Activated naive CD4-positive, alpha-beta T cell treated with anti-CD3 and anti-CD28 coated beads, Interleukin-2, amount 50 U/mL, for 72 hours (primary cell): ENCODE measurements at regions not wholly inside any gene's neighbourhood (a gene's known extent, or its start where the extent isn't known, plus 50 kb on each side); places are given as distances from the start of the nearest gene placed in this dataset.

ENCODE experiments used
- ATAC-seq, 2 donors: fragments of 150-1000 bp; cut with Tn5 transposase; 2 replicates each; pipeline ENCODE4 v1.10.0; 2021; ENCODE audit warnings: mild to moderate bottlenecking in 2 of 2, moderate library complexity in 2 of 2
- DNase-seq, 2 donors: peaks; one replicate each; pipeline ENCODE4 v3.0.0; 2021 to 2022; ENCODE audit warnings: low spot score in 2 of 2
- H3K27ac Mint-ChIP-seq, 2 donors: one replicate each; pipeline ENCODE4 v1.8.0; 2022; ENCODE audit warnings: mild to moderate bottlenecking in 2 of 2, mixed read lengths in 2 of 2
- H3K36me3 Mint-ChIP-seq, 2 donors: one replicate each; pipeline ENCODE4 v1.8.0; 2022; ENCODE audit warnings: mixed read lengths in 2 of 2
- H3K9me3 Mint-ChIP-seq, 2 donors: one replicate each; pipeline ENCODE4 v1.8.0; 2022; ENCODE audit warnings: mixed read lengths in 2 of 2

DNA sequence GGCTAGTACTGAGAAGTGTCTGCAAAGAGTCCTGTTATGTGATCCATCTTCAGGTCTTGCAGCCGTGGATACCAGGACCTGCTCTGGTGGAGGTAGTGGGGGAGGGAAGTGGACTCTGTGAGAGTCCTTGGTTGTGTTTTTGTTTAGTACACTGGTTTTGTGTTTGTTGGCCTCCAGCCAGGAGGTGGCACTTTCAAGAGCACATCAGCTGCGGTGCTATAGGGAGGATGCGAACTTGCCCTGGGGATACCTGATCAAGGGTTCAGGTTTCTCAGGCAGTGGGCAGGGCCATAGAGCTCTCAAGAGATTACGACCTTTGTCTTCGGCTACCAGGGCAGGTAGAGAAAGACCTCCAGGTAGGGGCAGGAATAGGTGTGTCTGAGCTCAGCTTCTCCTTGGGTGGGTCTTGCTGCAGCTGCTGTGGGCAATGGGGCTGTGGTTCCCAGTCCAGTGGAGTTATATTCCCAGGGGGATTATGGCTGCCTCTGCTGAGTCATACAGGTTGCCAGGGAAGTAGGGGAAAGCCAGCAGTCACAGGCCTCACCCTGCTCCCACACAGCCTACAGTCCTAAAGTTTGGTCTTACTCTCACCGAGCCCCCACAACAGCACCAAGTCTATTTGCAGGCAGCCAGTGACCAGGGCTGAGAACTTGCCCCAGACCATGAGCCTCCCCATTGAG lies 132.8 kb upstream of the NPHP3 start:
- Mint-ChIP-seq H3K36me3 (no peaks in the 10 kb centered on the region), H3K9me3 (no peaks in the 10 kb centered on the region), H3K27ac (no peak overlapping the region)
- ATAC-seq (no peak), DNase-seq (no peak)

DNA sequence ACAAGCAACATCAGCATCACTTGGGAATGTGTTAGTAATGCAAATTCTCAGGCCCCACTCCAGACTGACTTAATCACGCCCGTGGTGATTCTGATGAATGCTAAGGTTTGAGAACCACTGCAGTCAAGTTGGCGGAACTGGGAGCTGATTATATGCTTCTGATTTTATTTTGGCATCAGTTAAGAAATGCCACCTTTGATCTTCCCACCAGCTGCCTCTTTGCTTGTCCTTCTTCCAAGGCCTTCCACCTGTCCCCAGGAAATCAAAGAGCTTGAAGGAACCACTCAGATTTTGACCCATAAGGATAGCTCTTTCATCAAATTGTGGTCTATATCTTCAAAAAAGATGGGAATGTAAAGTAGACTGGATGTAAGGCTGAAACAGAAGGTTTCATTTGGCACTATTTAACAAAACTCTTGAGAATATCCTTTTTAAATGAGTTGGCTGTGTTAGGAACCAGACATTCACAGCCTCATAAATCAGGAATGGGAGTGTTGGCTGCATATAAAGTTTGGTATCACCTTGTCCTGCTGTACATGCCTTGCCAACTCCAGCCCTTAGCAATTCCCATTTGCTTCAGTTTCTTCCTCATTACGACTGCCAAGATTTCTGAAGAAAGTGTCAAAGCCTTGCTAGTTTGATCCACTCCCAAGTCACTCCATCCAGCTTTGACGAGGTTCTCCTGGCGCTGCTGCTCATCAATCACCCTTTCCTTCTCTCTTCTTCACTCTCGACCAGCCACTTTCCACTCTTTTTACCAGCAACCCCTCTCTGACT lies 125.8 kb upstream of the NPHP3 start:
- H3K27ac Mint-ChIP-seq: no peak overlapping the region

DNA sequence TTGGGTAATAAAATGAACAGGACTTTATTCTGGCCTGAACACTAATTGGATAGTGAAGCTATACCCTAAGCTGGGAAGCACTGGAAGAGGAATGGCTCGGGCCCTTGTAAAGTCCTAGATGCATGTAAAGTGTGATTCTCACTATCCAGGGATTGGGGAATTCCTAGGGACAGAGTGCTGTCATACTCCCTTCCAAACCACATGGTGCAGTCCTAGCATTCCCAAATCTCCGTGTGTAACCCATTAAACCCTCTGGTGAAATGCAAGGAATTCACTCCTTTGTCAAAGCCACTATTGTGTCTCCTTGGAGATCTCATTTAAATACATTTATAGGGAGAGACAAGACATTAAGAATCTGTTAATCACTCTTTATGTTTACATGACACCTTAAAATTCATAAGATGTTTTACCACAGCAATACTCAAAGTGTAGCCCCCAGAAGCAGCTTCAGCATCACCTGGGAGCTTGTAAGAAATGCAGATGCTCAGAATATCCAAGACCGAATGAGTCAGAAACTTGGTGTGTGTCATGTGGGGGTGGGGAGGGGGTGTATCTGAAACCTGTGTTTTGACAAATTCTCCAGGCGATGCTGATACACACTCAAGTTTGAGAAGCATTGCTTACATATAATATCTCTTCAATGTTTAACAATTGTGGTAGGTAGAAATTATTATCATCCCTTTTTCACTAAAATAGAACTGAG lies 121.8 kb upstream of the NPHP3 start:
- DNase-seq: no peak
- ATAC-seq: no peak
- Mint-ChIP-seq H3K9me3 (no peaks in the 10 kb centered on the region), H3K27ac (no peak overlapping the region), H3K36me3 (no peaks in the 10 kb centered on the region)

More for the DNA sequence above, 125.8 kb upstream of the NPHP3 start:
- ATAC-seq (no peak), DNase-seq (no peak)
- Mint-ChIP-seq H3K9me3 (no peaks in the 10 kb centered on the region), H3K36me3 (no peaks in the 10 kb centered on the region)

DNA sequence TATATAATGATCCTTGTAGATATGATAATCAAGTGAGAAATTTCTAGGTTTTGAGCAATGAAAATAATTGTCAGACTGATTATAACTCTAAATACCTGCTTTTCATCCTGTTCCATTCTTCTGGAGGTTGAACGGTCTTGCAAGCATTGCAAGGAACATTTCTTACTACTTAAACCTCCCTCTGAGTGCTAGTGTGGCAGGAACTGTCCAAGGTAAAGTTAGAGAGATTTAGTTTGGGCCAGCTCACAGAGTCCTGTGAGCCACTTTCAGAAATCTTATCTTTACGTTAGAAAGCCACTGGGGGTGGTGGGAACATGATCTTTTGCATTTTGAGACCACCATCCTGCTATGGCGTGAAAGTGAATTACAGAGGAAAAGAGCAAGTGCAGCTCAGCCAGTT lies 121.1 kb upstream of the NPHP3 start:
- Mint-ChIP-seq H3K9me3 (no peaks in the 10 kb centered on the region), H3K36me3 (no peaks in the 10 kb centered on the region), H3K27ac (no peak overlapping the region)
- DNase-seq (no peak), ATAC-seq (no peak)

DNA sequence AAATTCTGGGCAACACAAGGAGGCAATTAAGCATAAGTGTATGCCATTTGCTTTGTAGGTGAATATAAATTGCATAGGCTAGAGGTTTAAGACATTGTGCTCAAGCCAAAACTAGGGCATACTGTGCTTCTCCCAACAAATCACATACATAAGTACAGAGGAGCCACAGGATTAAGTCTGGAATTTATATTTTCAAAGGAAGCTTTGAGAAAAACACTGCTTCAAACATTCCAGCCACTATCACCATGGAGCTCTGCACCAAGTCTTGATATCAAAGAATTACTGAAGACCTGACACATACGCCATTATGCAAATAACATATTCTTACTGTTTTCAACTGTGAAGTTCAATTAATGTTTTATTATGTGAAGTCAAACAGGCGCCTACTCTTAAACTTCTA lies 119.4 kb upstream of the NPHP3 start:
- DNase-seq (no peak), ATAC-seq (no peak)
- no peaks in the 10 kb centered on the region for H3K9me3 Mint-ChIP-seq
- H3K36me3 Mint-ChIP-seq: no peaks in the 10 kb centered on the region
- no peak overlapping the region for H3K27ac Mint-ChIP-seq

DNA sequence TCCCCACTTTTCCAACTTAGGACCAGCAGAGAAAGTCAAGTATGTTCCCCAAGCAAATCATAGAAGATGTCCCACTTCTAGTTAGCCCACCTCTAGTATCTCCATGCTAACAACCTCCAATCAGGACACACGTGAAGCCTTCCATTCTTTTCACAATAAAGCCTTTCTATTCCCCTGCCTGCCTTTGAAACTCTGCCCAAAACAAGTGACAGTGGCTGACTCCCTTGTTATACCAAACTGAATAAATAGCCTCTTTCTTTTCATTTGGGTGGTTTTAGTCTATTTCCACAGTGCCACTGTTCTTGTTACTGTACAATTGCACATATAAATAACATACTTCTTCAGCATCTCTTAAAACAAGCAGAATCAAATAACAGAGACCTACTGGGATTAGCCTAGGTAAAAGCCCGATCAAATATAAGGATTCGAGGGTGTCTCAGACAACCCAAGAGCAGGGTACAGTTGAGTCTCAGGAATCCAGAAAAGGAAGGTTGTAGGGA lies 118.0 kb upstream of the NPHP3 start:
- no peak overlapping the region for H3K27ac Mint-ChIP-seq
- H3K36me3 Mint-ChIP-seq: no peaks in the 10 kb centered on the region
- no peaks in the 10 kb centered on the region for H3K9me3 Mint-ChIP-seq
- DNase-seq (no peak), ATAC-seq (no peak)

DNA sequence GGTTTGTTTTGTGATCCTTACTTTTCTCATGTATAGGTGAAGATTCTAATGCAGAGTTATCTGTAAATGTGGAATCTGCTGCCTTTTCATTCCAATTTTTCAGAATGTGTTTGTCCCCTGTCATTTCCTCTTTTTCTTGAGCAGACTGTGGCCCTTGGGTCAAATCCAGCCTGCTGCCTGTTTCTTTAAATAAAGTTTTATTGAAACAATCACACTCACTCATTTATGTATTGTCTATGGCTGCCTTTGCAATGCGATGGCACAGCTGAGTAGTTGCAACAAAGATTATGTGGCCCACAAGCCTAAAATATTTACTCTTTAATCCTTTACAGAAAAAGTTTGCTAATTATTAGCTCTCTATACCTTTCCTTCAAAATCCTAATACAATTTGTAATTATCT lies 116.3 kb upstream of the NPHP3 start:
- ATAC-seq (no peak), DNase-seq (no peak)
- Mint-ChIP-seq H3K27ac (no peak overlapping the region), H3K9me3 (no peaks in the 10 kb centered on the region), H3K36me3 (no peaks in the 10 kb centered on the region)

DNA sequence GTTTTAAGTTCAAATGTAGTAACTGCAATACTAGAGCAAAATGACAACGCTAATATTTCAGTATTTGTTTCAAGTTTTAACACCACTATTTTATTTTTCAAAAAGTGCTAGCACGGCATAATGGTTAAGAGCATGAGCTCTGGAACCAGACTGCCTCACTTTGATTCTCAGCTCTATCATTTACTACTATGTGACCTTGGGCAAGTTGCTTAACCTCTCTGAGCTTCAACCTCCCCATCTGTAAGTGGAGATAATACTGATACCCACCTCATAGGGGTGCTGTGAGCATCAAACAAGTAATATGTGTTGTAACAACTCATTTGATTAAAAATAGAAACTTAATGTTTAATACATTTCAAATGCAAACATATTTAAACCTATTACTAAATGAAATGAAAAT lies 115.4 kb upstream of the NPHP3 start:
- Mint-ChIP-seq H3K36me3 (no peaks in the 10 kb centered on the region), H3K27ac (no peak overlapping the region), H3K9me3 (no peaks in the 10 kb centered on the region)
- DNase-seq (no peak), ATAC-seq (no peak)

DNA sequence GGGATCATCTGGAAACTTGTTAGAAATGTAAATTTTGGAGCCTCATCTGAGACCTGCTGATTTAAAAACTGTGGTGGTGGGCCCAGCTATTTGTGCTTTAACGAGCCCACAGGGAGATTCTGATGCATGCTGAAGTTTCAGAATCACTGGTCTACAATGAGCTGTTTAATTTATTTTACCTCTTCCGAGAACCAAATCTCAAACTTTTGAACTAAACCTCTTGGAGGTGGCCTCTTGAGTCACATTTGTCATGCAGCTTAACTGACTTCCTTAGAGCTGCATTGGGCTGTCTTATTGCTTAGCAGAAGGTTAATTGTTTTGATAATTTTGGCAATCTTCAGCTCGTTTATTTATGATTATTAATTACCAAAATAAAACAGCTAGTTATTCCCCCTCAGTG lies 112.1 kb upstream of the NPHP3 start:
- no peak for ATAC-seq
- Mint-ChIP-seq H3K36me3 (no peaks in the 10 kb centered on the region), H3K27ac (no peak overlapping the region), H3K9me3 (no peaks in the 10 kb centered on the region)
- DNase-seq: no peak

DNA sequence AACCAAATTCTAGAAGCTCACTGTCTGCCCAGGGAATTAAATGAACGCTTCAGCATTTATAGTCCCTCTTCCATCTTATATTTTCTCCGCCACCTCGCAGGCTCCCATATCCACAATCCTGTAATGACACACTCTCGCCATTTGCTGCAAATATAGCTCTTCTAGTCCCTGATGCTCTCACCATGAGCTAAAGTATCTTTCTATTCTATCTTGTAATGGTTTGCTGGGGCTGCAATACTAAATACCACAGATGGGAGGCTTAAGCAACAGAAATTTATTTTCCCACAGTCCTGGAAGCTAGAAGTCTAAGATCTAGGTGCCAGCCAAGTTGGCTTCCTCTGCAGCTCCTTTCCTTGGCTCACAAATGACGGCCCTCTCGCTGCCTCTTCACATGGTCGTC lies 106.9 kb upstream of the NPHP3 start:
- H3K27ac Mint-ChIP-seq: no peak overlapping the region
- no peak for DNase-seq
- no peaks in the 10 kb centered on the region for H3K9me3 Mint-ChIP-seq
- no peaks in the 10 kb centered on the region for H3K36me3 Mint-ChIP-seq
- ATAC-seq: no peak

DNA sequence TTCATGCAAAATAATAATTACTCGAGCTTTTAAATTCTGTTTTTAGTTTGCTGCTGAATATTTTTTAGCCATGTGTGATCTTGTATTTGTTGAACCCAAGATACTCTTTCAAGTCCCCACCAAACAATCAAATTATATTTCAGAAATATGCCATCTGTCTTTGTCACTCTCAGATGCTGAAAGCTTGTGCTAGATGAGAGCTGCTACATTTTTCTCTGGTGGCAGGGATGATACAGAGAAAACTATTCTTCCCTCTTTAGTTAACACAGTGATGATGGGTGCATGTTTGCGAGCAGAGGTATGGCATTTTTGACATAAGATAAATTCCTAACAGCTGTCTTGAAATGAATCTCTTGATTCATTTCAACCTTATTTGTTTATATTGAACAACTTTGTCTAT lies 100.6 kb upstream of the NPHP3 start:
- Mint-ChIP-seq H3K9me3 (no peaks in the 10 kb centered on the region), H3K36me3 (no peaks in the 10 kb centered on the region), H3K27ac (no peak overlapping the region)
- DNase-seq: no peak
- ATAC-seq: no peak

DNA sequence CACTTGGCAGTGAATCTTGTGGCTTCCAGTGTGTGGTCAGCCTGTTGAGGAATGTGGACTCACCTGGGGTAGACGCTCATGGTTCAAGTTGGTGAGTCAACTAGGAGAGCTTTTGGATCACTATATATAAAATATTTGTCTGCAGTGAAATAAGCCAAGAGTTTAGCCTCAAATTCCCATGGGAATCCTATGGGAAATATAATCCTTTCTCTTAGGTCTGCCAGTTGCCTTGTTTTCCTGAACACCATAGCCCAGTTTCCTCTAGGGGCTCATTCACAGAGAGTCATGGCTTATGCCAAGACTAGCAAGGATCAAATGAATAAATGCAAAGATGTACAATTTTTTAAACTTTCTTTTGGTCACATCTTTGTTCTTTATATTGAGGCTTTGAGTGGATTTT lies 100.1 kb upstream of the NPHP3 start:
- no peaks in the 10 kb centered on the region for H3K36me3 Mint-ChIP-seq
- H3K27ac Mint-ChIP-seq: no peak overlapping the region
- no peaks in the 10 kb centered on the region for H3K9me3 Mint-ChIP-seq
- no peak for DNase-seq
- no peak for ATAC-seq

DNA sequence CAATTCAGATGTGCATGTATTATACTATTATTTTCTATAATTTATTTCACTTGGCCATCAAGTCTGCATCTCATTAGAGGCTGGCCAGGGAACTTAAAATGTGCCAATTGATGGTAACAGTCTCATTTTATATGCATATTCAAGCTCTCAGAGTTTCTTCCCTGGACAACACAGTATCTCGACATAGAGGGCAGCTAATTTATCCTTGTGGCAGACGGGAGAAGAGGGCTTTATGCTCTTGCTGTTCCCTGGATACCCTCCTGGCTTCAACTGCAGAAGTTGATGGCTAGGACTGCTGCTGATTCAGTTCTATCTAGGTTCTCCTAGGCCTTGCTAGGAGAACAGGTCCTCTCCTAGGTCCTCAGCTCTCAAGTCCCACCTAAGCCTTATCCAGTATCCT lies 99.1 kb upstream of the NPHP3 start:
- Mint-ChIP-seq H3K27ac (no peak overlapping the region), H3K36me3 (no peaks in the 10 kb centered on the region), H3K9me3 (no peaks in the 10 kb centered on the region)
- no peak for ATAC-seq
- DNase-seq: no peak

DNA sequence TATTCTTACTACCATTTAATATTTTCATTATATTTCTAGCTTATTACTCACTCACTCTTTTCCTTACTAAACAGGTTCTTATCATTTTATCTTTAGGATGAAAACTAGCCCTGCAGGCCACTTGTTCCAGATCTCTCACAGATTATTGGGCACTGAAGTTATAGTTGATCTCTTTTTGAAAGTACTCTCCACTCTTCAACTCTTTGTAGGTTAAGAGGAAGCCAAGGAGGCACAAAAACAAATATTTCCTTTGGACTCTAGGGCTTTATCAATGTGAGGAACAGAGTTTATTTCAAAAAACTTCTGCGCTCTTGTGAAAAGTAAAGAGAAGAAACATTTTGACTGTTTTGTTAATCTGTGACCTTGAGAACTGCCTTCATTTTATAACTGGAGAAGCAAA lies 96.0 kb upstream of the NPHP3 start:
- no peak for DNase-seq
- Mint-ChIP-seq H3K9me3 (peaks cover 2% of the 10 kb centered on the region in 2 donors), H3K36me3 (peaks cover 0 to 3% of the 10 kb centered on the region in 2 donors), H3K27ac (no peak overlapping the region)
- ATAC-seq: no peak

DNA sequence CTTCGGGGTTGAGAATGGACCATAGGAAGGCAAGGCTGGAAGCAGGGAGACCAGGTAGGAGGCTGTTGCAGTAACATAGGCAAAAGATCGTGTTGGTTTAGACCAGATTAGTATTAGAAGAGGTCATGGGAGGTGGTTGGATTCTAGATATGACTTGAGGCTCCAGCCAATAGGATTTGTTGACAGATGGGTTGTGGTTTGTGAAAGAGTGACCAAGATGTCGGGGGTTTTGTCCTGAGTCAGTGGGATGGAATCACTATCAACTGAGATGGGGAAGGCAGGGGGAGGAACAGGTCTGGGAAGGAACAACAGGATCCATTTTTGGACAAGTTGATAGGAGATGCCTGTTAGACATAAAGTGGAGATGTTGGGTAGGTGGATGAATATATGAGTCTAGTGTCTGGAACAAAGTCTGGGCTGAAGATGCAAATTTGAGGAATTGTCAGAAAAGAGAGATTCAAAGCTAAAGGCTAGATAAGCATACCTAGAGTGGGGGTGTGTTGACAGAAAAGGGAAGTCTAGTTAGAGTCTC lies 95.5 kb upstream of the NPHP3 start:
- ATAC-seq (no peak), DNase-seq (no peak)
- peaks cover 0 to 4% of the 10 kb centered on the region in 2 donors for H3K36me3 Mint-ChIP-seq
- peaks cover 4 to 5% of the 10 kb centered on the region in 2 donors for H3K9me3 Mint-ChIP-seq
- H3K27ac Mint-ChIP-seq: no peak overlapping the region

DNA sequence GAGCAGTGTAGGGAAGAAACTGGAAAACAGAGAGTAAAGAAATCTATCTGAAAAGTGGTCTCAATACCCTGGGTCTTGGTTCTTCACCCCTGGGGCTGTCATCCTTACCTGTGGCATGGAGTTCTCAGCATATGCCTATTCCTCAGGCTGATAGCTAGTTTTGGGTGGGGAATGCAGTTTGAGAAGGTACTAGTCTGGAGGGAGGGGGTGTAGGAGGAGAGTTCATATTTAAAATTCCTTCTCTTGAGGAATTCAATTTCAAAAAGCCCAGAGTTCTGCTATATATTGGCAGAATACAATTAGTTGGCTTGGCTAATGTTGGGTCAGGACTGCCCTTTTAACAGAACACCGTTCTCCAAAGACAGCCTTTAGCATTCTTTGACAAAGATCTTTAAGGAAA lies 82.9 kb upstream of the NPHP3 start:
- Mint-ChIP-seq H3K36me3 (no peaks in the 10 kb centered on the region), H3K9me3 (no peaks in the 10 kb centered on the region), H3K27ac (no peak overlapping the region)
- ATAC-seq (no peak), DNase-seq (no peak)

DNA sequence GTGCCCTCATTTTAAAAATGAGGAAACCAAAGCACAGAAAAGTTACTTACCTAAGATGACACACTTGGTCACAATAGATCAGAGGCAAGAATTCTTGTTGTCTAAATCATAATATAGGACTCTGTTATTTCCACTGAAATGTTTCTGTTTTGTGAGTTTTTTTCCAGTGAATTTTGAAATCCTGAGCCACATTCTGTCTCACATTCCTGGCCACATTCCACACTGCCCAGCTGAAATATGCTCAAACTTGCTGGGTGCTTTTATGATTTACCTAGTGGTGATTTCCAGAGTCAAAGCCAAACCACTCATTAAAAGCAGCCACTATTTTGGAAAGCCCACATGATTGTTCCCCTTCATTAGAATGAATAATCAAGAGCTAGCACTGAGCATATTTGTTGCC lies 82.3 kb upstream of the NPHP3 start:
- ATAC-seq: no peak

More for the DNA sequence above, 82.3 kb upstream of the NPHP3 start:
- H3K27ac Mint-ChIP-seq: no peak overlapping the region
- DNase-seq: no peak
- H3K9me3 Mint-ChIP-seq: no peaks in the 10 kb centered on the region
- no peaks in the 10 kb centered on the region for H3K36me3 Mint-ChIP-seq
